ENCODE measurements at regions not wholly inside any gene's neighbourhood (a gene's known extent, or its start where the extent isn't known, plus 50 kb on each side); places are given as distances from the start of the nearest gene placed in this dataset.

- 3% methylated on average over 3 of the region's 3 CpGs for WGBS (ENCODE audit: insufficient coverage, insufficient replicate concordance, low lambda C conversion rate, missing lambda C conversion rate)
- POLR2A ChIA-PET: no interaction called here
- TF ChIP-seq SRF (IDR thresholded peaks at IDR 0.05; ENCODE audit: low read depth in 2 of 2, low read length in 2 of 2) (no peak), SKIL (IDR thresholded peaks at IDR 0.05; ENCODE audit: low read depth, poor library complexity, severe bottlenecking) (no peak), ELK1 (IDR thresholded peaks at IDR 0.05; ENCODE audit: low read depth, low read length) (no peak), ZBTB4 (CRISPR knock-in tag; IDR thresholded peaks at IDR 0.05) (no peak), HDAC6 (IDR thresholded peaks at IDR 0.05; ENCODE audit: unreplicated experiment) (no peak), POLR2AphosphoS5 (IDR thresholded peaks at IDR 0.05; ENCODE audit: low read length) (no peak), ZBTB33 (IDR thresholded peaks at IDR 0.05) (no peak), GABPA (IDR thresholded peaks at IDR 0.05; ENCODE audit: low read depth) (no peak)
These were observed 269.2 kb downstream of the LRATD1 start for GRCh38 chr2:14901737-14902136.

More at GRCh38 chr2:14901737-14902136, 269.2 kb downstream of the LRATD1 start:
- FAIRE-seq (no peak), ATAC-seq (no peak), DNase-seq (ENCODE audit: low read depth, low spot score) (no peak)
- Histone ChIP-seq H3K79me2 (ENCODE audit: control insufficient read depth, insufficient read depth, low read length) (no peaks in the 10 kb centered on the region), H3K9ac (ENCODE audit: control insufficient read depth, insufficient read depth, low read length) (no peak overlapping the region), H3K4me1 (ENCODE audit: control insufficient read depth, insufficient read depth, low read length) (no peaks in the 10 kb centered on the region), H4K20me1 (ENCODE audit: control insufficient read depth, insufficient read depth) (no peaks in the 10 kb centered on the region), H3K4me2 (ENCODE audit: control insufficient read depth, insufficient read depth) (no peak overlapping the region), H3K27ac (ENCODE audit: control insufficient read depth, insufficient read depth) (no peak overlapping the region), H3K9me3 (replicated peaks; ENCODE audit: control insufficient read depth, insufficient read depth, low read length) (no peaks in the 10 kb centered on the region), H3K36me3 (ENCODE audit: control insufficient read depth in 2 of 2, insufficient read depth in 2 of 2, low read length in 1 of 2) (no peaks in the 10 kb centered on the region), H2AFZ (ENCODE audit: control insufficient read depth, low read depth, low read length) (no peak overlapping the region), H3K4me3 (no peak overlapping the region), H3K27me3 (replicated peaks in 1 of 2; ENCODE audit: control insufficient read depth in 2 of 2, insufficient read depth in 2 of 2, low read length in 1 of 2) (no peaks in the 10 kb centered on the region)
- BruUV-seq (replicated peaks): no TSS peak
- CTCF ChIA-PET: interaction anchor here (0.5 to 2.8 kb wide), 12 partner anchors 10 to 1855 kb away, joined by 3 to 22 read pairs (median 4); no protein-coding TSS in a partner anchor
- in situ Hi-C loops (cut with MboI): loop anchor here (5.0 to 10.0 kb wide), 2 partner anchors 681 to 1847 kb away; no protein-coding TSS in a partner anchor
- intact Hi-C loops (cut with micrococcal nuclease; ENCODE audit: unreplicated experiment): loop anchor here (2.0 to 10.0 kb wide), 4 partner anchors 473 to 1855 kb away; no protein-coding TSS in a partner anchor
- SMC1A ChIA-PET (ENCODE audit: uncharacterized antibody, unreplicated experiment): interaction anchor here (1.1 kb wide), 1 partner anchor 467 kb away, joined by 3 read pairs; no protein-coding TSS in a partner anchor
- RAD21 ChIA-PET (ENCODE audit: unreplicated experiment): interaction anchor here (1.2 to 2.3 kb wide), 4 partner anchors 11 to 676 kb away, joined by 3 to 7 read pairs (median 4); no protein-coding TSS in a partner anchor

Measured in GM12878 (cell line).